ENCODE measurements at regions not wholly inside any gene's neighbourhood (a gene's known extent, or its start where the extent isn't known, plus 50 kb on each side); places are given as distances from the start of the nearest gene placed in this dataset.
"Not testable (repeated sequence)": the region's sequence is repeated elsewhere in the genome, so short reads cannot be mapped to it uniquely, and the experiment has no call there.

- DNase-seq (ENCODE audit: low read depth, low spot score) = no peak
Observed at GRCh38 chr3:109874896-109875708, 537.8 kb upstream of the DPPA4 start.

DNA sequence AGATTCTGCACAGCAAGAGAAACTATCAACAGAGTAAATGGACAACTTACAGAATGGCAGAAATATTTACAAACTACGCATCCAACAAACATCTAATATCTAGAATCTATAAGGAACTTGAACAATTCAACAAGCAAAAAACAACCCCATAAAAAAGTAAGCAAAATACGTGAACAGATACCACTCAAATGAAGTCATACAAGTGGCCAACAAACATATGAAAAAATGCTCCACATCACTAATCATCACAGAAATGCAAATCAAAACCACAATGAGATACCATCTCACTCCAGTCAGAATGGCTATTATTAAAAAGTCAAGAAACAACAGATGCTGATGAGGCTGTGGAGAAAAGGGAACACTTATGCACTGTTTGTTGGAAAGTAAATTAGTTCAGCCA lies 540.3 kb upstream of the DPPA4 start:
- not testable (repeated sequence) for H3K4me3 ChIP-seq (ENCODE audit: low read length); DNase-seq (ENCODE audit: low read depth, low spot score)

More at GRCh38 chr3:109874896-109875708, 537.8 kb upstream of the DPPA4 start:
- no peak overlapping the region for H3K4me3 ChIP-seq (ENCODE audit: low read length)

DNA sequence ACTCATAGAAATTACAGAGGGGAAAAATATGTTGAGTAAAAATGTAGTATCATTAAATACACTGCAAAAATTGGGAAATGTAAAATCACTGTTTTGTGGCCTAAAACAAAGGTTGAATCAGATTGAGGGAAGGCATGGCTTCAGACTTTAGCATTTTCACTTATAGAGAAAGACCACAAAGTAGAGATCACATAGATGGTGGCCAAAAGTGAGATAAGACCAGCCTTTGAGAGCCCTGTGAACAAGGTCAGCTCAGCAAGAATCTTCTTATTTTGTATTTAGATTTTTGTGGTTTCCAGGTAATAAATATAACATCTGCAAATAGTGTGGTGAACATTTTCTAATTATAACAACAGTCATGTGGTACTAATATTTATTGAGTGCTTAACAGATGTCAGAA lies 544.8 kb upstream of the DPPA4 start:
- no peak overlapping the region for H3K4me3 ChIP-seq (ENCODE audit: low read length)
- DNase-seq (ENCODE audit: low read depth, low spot score) = no peak

DNA sequence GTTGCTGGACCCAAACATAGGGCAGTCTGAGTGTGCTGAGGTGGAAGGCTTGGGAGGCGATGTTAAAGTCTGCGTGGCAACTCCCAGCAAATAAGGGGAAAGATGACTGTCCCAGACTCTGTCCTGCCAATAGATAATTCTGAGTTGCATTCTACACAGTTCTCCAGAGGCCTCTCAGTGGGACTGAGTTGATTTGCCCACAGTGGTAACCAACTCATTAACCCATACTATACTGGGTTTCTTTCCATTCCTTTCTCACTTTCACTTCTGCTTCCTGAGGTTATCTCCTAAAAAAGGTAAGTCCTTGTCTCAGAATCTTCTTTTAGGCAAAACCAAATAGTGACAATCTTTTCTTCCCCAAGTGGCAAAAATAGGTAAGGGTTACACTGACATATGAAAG lies 549.9 kb upstream of the DPPA4 start:
- DNase-seq (ENCODE audit: low read depth, low spot score) = no peak
- no peak overlapping the region for H3K4me3 ChIP-seq (ENCODE audit: low read length)

DNA sequence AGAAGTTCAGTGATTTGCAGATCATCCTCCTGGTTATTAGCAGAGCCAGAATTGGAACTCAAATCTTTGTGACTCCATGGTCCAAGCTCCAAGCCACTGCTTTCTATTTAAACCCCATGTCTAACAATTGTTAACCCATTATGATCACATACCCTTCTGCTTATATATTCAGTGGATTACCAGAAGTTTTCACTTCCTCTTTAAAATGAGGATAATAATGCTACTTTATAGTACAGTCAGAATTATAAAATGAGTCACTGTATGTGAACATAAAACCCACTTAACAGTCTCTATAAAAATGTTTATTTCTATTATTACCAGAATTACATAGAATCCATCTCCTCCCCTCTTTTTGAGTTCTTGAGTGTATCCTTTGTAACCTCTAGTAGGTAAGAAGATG lies 550.7 kb upstream of the DPPA4 start:
- no peak overlapping the region for H3K4me3 ChIP-seq (ENCODE audit: low read length)
- DNase-seq (ENCODE audit: low read depth, low spot score) = no peak

DNA sequence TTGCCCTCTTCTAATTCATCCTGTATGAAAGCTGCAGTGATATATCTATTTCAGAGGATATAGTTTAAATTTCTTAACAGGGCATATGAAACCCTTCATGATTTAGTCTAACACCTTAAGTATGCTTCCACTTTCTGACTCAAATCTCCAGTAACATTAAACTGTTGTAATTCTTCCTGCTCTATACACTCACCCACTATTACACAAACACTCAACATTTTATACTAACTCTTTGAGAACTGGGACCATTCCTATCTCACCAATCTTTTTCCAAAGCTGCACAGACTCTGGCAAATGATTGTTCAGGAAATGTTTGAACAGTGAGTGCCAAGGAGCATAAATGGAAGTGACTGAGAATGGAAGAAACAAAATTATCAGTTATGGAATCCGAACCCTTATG lies 560.4 kb upstream of the DPPA4 start:
- H3K4me3 ChIP-seq (ENCODE audit: low read length) = no peak overlapping the region
- DNase-seq (ENCODE audit: low read depth, low spot score) = no peak

- no peak for DNase-seq (ENCODE audit: low read depth, low spot score)
- no peak overlapping the region for H3K4me3 ChIP-seq (ENCODE audit: low read length)
Observed at GRCh38 chr3:109899925-109900324, 562.6 kb upstream of the DPPA4 start.

- no peak overlapping the region for H3K4me3 ChIP-seq (ENCODE audit: low read length)
- no peak for DNase-seq (ENCODE audit: low read depth, low spot score)
Observed at GRCh38 chr3:109900783-109901182, 563.4 kb upstream of the DPPA4 start.

GRCh38 chr3:109902549-109902948 lies 565.2 kb upstream of the DPPA4 start:
- H3K4me3 ChIP-seq (ENCODE audit: low read length) = no peak overlapping the region
- DNase-seq (ENCODE audit: low read depth, low spot score) = no peak

DNA sequence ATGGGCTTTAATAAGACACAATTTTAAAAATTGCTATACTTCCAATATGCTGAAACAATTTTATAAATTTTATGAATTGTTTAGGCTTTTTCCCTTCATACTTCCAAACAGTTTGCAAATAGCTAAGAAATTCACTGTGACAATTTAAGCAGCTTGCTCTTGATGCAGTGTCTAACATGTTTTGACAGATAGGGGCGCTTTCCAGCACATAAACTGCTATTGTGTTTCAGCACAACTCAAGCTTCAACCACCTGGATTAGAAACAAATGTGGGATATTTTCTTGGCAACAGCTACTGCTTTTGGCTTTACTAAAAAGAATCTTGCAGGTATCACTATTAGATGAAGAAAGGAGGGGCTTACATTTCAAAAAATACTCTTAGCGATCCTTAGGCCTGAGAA lies 565.8 kb upstream of the DPPA4 start:
- no peak for DNase-seq (ENCODE audit: low read depth, low spot score)
- no peak overlapping the region for H3K4me3 ChIP-seq (ENCODE audit: low read length)

GRCh38 chr3:109910772-109911171 lies 573.4 kb upstream of the DPPA4 start:
- no peak for DNase-seq (ENCODE audit: low read depth, low spot score)
- H3K4me3 ChIP-seq (ENCODE audit: low read length) = no peak overlapping the region

DNA sequence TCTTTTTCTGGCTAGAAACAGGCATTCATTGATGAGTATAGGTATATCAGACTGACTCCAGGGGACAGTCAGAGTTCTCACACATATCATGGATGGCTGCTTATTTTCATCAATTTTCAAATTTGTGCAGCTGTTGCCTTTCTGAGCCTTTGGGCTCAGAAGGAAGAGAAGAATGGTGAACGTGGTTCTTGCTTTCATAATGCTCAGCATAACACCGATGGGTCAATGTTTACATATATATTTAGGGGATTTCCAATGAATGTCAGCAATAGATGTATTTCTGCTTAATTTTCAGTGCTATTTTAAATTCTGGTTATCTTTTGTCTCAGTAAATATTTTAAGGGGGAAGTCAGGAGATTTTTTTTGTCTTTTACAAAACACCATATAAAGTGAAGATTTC lies 581.4 kb upstream of the DPPA4 start:
- no peak overlapping the region for H3K4me3 ChIP-seq (ENCODE audit: low read length)
- no peak for DNase-seq (ENCODE audit: low read depth, low spot score)

- no peak for DNase-seq (ENCODE audit: low read depth, low spot score)
Observed at GRCh38 chr3:109920749-109921148, 583.4 kb upstream of the DPPA4 start.

GRCh38 chr3:109921509-109921908 lies 584.2 kb upstream of the DPPA4 start:
- H3K4me3 ChIP-seq (ENCODE audit: low read length) = no peak overlapping the region
- no peak for DNase-seq (ENCODE audit: low read depth, low spot score)

More at GRCh38 chr3:109920749-109921148, 583.4 kb upstream of the DPPA4 start:
- no peak overlapping the region for H3K4me3 ChIP-seq (ENCODE audit: low read length)

DNA sequence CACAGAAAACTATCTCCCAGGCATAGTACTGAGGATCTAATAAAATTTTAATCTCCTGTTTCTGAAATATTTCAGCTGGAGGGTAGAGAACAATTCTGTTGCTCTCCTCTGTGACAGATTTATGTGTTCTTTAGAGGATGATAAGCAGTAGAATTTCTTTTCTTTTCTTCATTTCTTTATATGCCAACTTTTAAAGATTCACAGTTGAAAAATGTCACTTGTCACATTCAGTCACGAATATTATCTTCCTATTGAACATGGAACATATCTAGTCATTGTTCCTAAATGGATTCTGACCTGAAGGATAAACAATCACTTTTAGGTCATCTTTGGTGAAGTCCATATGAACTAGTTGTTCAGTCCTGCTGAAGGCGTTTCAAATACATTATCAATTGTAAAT lies 585.5 kb upstream of the DPPA4 start:
- no peak overlapping the region for H3K4me3 ChIP-seq (ENCODE audit: low read length)
- no peak for DNase-seq (ENCODE audit: low read depth, low spot score)

- no peak overlapping the region for H3K4me3 ChIP-seq (ENCODE audit: low read length)
- no peak for DNase-seq (ENCODE audit: low read depth, low spot score)
Observed at GRCh38 chr3:109923431-109923830, 586.1 kb upstream of the DPPA4 start.

DNA sequence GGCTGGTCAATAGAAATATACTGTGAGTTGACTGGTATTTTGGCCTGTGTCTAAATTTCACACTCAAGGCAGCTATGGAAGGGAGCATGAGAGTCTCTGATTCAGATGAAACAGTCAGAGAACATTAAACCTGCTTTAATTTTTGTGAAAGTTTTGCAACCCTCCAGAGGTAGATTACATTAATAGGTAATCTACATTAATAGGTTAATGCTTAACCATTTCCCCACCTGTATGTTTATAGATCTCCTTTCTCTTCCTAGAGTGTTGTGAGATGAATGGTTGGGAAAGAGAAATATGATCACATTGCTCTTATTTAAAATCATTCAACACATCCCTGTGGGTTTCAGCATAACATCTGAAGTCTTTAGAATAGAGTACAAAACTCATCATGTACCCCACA lies 586.9 kb upstream of the DPPA4 start:
- H3K4me3 ChIP-seq (ENCODE audit: low read length) = no peak overlapping the region
- DNase-seq (ENCODE audit: low read depth, low spot score) = no peak

DNA sequence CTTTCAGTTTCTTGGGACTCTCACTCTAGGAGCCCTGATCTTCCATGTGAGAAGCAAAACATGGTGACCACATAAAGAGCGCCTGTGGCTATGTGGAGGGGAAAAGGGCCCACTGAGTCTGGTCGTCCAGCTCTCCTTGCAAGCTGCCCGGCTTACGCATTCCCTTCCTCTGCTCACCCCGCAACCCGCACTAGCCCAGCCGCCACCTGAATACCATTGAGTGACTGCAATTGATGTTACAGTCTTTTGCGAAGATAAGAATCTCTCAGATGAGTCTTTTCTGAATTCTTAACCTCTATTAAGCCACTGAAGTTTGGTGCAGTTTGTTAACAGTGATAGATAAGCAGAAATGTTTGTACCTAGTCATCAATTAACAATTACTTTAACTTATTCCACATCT lies 589.0 kb upstream of the DPPA4 start:
- no peak overlapping the region for H3K4me3 ChIP-seq (ENCODE audit: low read length)
- no peak for DNase-seq (ENCODE audit: low read depth, low spot score)

- no peak for DNase-seq (ENCODE audit: low read depth, low spot score)
- H3K4me3 ChIP-seq (ENCODE audit: low read length) = no peak overlapping the region
Observed at GRCh38 chr3:109927161-109927560, 589.8 kb upstream of the DPPA4 start.

DNA sequence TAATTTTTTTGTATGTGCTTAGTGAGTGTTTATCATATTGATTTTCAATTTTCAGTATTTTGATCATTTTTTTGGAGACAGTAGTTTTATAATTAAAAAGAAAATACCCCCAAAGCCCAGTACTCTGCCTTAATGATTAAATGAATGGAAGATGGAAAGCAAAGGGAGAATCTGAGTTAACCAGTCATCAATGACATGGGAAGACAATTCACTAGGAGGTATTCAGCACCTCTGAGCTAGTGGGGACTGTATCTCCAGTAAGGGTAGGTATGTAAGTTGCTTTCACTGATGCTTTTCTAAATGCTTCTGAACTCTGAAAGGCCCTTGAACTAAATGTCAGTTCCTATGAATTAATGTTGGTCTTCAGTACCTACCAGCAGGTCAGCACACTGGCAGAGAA lies 590.4 kb upstream of the DPPA4 start:
- H3K4me3 ChIP-seq (ENCODE audit: low read length) = no peak overlapping the region
- DNase-seq (ENCODE audit: low read depth, low spot score) = no peak

DNA sequence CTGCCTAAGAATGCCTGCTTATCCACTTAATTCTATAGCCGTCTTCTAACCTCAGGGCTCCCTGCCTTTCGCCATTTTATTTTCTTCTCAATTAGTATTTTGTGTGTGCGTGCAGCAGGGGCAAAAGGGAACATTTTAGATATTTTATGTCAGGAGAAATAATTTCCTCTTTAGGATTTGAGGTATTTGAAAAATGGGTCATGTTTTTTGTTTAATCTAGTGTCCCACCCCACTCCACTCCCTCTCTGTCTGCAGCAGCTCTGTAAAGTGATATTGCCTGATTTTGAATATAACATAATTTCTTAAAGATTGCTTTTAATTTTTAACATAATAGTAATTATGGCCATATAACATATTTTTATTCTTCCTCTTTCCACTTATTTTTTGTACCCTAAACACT lies 593.2 kb upstream of the DPPA4 start:
- H3K4me3 ChIP-seq (ENCODE audit: low read length) = no peak overlapping the region
- DNase-seq (ENCODE audit: low read depth, low spot score) = no peak
